ENCODE measurements at regions not wholly inside any gene's neighbourhood (a gene's known extent, or its start where the extent isn't known, plus 50 kb on each side); places are given as distances from the start of the nearest gene placed in this dataset.

GRCh38 chr5:89265511-89266179, 382.7 kb upstream of the MEF2C start:
- H3K9ac ChIP-seq (ENCODE audit: low read depth, low read length, poor library complexity) = no peak overlapping the region
- no peaks in the 10 kb centered on the region for H3K4me1 ChIP-seq (ENCODE audit: control insufficient read depth in 2 of 2, insufficient read depth in 1 of 2, low read depth in 1 of 2, low read length in 2 of 2)
- no peak overlapping the region for H4K91ac ChIP-seq (ENCODE audit: low read depth, low read length, poor library complexity)
- no peaks in the 10 kb centered on the region for H3K27me3 ChIP-seq (ENCODE audit: control insufficient read depth in 3 of 3, insufficient read depth in 3 of 3, low read depth in 1 of 3, low read length in 3 of 3)
- H2BK12ac ChIP-seq (ENCODE audit: low read length) = no peak overlapping the region
- H2BK5ac ChIP-seq (ENCODE audit: low read length) = no peak overlapping the region
- H2AFZ ChIP-seq (ENCODE audit: low read length) = no peak overlapping the region
- no peaks in the 10 kb centered on the region for H3K9me3 ChIP-seq (replicated peaks in 1 of 2; ENCODE audit: control insufficient read depth in 2 of 2, insufficient read depth in 1 of 2, low read depth in 1 of 2, low read length in 2 of 2)
- H3K23ac ChIP-seq (ENCODE audit: low read depth, low read length, poor library complexity) = no peak overlapping the region
- H3K18ac ChIP-seq (ENCODE audit: low read length) = no peak overlapping the region
- H3K79me1 ChIP-seq (ENCODE audit: low read depth, low read length) = no peaks in the 10 kb centered on the region
- H2AK5ac ChIP-seq (ENCODE audit: low read depth, low read length) = no peak overlapping the region
- no peak overlapping the region for H3K4me3 ChIP-seq (ENCODE audit: low read length in 2 of 2)
- H3K4me2 ChIP-seq (ENCODE audit: insufficient read depth, low read length, poor library complexity, severe bottlenecking) = no peak overlapping the region
- no peak for DNase-seq (ENCODE audit: low spot score)
- no peak overlapping the region for H3K4ac ChIP-seq (ENCODE audit: low read length)
- no peaks in the 10 kb centered on the region for H3K36me3 ChIP-seq (replicated peaks in 1 of 2; ENCODE audit: control insufficient read depth in 2 of 2, insufficient read depth in 2 of 2, low read length in 2 of 2)
- H2BK15ac ChIP-seq (ENCODE audit: low read length) = no peak overlapping the region
- no peak overlapping the region for H3K14ac ChIP-seq (ENCODE audit: low read length)
- WGBS, 2 donors (ENCODE audit: extremely low coverage in 2 of 2, insufficient read length in 2 of 2, insufficient replicate concordance in 1 of 2) = no CpG with 5 or more reads among the region's 5 CpGs
- H3K27ac ChIP-seq (replicated peaks; ENCODE audit: low read length) = no peak overlapping the region
- no peak overlapping the region for H4K8ac ChIP-seq (ENCODE audit: low read depth, low read length)
- H2BK120ac ChIP-seq (ENCODE audit: low read depth, low read length) = no peak overlapping the region

- Histone ChIP-seq H2BK12ac (ENCODE audit: low read length) (no peak overlapping the region), H3K27me3 (ENCODE audit: control insufficient read depth in 3 of 3, insufficient read depth in 3 of 3, low read depth in 1 of 3, low read length in 3 of 3) (no peaks in the 10 kb centered on the region), H4K8ac (ENCODE audit: low read depth, low read length) (no peak overlapping the region), H3K79me1 (ENCODE audit: low read depth, low read length) (no peaks in the 10 kb centered on the region), H3K4ac (ENCODE audit: low read length) (no peak overlapping the region), H4K91ac (ENCODE audit: low read depth, low read length, poor library complexity) (no peak overlapping the region), H3K27ac (replicated peaks; ENCODE audit: low read length) (no peak overlapping the region), H3K4me3 (ENCODE audit: low read length in 2 of 2) (no peak overlapping the region), H3K18ac (ENCODE audit: low read length) (no peak overlapping the region), H2AFZ (ENCODE audit: low read length) (no peak overlapping the region), H3K14ac (ENCODE audit: low read length) (no peak overlapping the region), H3K4me2 (ENCODE audit: insufficient read depth, low read length, poor library complexity, severe bottlenecking) (no peak overlapping the region), H3K9me3 (replicated peaks in 1 of 2; ENCODE audit: control insufficient read depth in 2 of 2, insufficient read depth in 1 of 2, low read depth in 1 of 2, low read length in 2 of 2) (no peaks in the 10 kb centered on the region), H2AK5ac (ENCODE audit: low read depth, low read length) (no peak overlapping the region), H3K36me3 (replicated peaks in 1 of 2; ENCODE audit: control insufficient read depth in 2 of 2, insufficient read depth in 2 of 2, low read length in 2 of 2) (no peaks in the 10 kb centered on the region), H2BK120ac (ENCODE audit: low read depth, low read length) (no peak overlapping the region), H3K4me1 (ENCODE audit: control insufficient read depth in 2 of 2, insufficient read depth in 1 of 2, low read depth in 1 of 2, low read length in 2 of 2) (no peaks in the 10 kb centered on the region), H2BK5ac (ENCODE audit: low read length) (no peak overlapping the region), H3K9ac (ENCODE audit: low read depth, low read length, poor library complexity) (no peak overlapping the region), H2BK15ac (ENCODE audit: low read length) (no peak overlapping the region), H3K23ac (ENCODE audit: low read depth, low read length, poor library complexity) (no peak overlapping the region)
- DNase-seq (ENCODE audit: low spot score) = no peak
- no CpG with 5 or more reads among the region's 1 CpG for WGBS, 2 donors (ENCODE audit: extremely low coverage in 2 of 2, insufficient read length in 2 of 2, insufficient replicate concordance in 1 of 2)
Measured at GRCh38 chr5:89263846-89264245, 380.9 kb upstream of the MEF2C start.

- H3K4ac ChIP-seq (ENCODE audit: low read length) = no peak overlapping the region
Measured at GRCh38 chr5:89262030-89262429, 379.0 kb upstream of the MEF2C start.

DNA sequence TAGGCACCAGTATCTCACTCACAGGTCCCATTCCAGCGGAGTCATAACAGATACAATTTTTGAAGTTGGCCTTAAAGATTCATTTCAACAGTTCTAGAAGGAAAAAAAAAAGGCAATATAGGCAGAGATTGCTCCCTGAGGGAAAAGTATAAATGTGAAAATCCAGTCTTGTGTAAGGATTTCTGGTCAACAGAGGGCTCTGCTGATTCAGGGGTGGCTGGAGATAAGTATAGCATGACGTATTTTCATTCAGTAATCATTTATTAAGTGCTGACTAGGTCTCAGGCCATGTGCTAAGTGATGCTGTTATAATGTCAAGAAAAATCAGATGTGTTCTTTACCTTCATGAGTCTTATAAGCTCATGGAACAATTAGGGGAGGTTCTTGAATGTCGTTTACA, 377.3 kb upstream of the MEF2C start:
- H3K4me2 ChIP-seq (ENCODE audit: insufficient read depth, low read length, poor library complexity, severe bottlenecking) = no peak overlapping the region
- H3K9ac ChIP-seq (ENCODE audit: low read depth, low read length, poor library complexity) = no peak overlapping the region
- H2BK12ac ChIP-seq (ENCODE audit: low read length) = no peak overlapping the region
- H3K23ac ChIP-seq (ENCODE audit: low read depth, low read length, poor library complexity) = no peak overlapping the region
- WGBS, 2 donors (ENCODE audit: extremely low coverage in 2 of 2, insufficient read length in 2 of 2, insufficient replicate concordance in 1 of 2) = no CpG with 5 or more reads among the region's 3 CpGs
- H3K9me3 ChIP-seq (replicated peaks in 1 of 2; ENCODE audit: control insufficient read depth in 2 of 2, insufficient read depth in 1 of 2, low read depth in 1 of 2, low read length in 2 of 2) = peaks cover 0 to 6% of the 10 kb centered on the region in 2 donors
- no peak overlapping the region for H4K91ac ChIP-seq (ENCODE audit: low read depth, low read length, poor library complexity)
- H3K36me3 ChIP-seq (replicated peaks in 1 of 2; ENCODE audit: control insufficient read depth in 2 of 2, insufficient read depth in 2 of 2, low read length in 2 of 2) = no peaks in the 10 kb centered on the region
- H2AFZ ChIP-seq (ENCODE audit: low read length) = no peak overlapping the region
- H3K79me1 ChIP-seq (ENCODE audit: low read depth, low read length) = no peaks in the 10 kb centered on the region
- no peak overlapping the region for H3K4ac ChIP-seq (ENCODE audit: low read length)
- H3K4me3 ChIP-seq (ENCODE audit: low read length in 2 of 2) = no peak overlapping the region
- H4K8ac ChIP-seq (ENCODE audit: low read depth, low read length) = no peak overlapping the region
- no peak overlapping the region for H3K14ac ChIP-seq (ENCODE audit: low read length)
- no peak overlapping the region for H3K18ac ChIP-seq (ENCODE audit: low read length)
- H3K27ac ChIP-seq (replicated peaks; ENCODE audit: low read length) = no peak overlapping the region
- H2BK120ac ChIP-seq (ENCODE audit: low read depth, low read length) = no peak overlapping the region
- no peak overlapping the region for H2BK5ac ChIP-seq (ENCODE audit: low read length)
- no peaks in the 10 kb centered on the region for H3K27me3 ChIP-seq (ENCODE audit: control insufficient read depth in 3 of 3, insufficient read depth in 3 of 3, low read depth in 1 of 3, low read length in 3 of 3)
- no peak overlapping the region for H2BK15ac ChIP-seq (ENCODE audit: low read length)
- no peak overlapping the region for H2AK5ac ChIP-seq (ENCODE audit: low read depth, low read length)
- H3K4me1 ChIP-seq (ENCODE audit: control insufficient read depth in 2 of 2, insufficient read depth in 1 of 2, low read depth in 1 of 2, low read length in 2 of 2) = peaks cover 0 to 2% of the 10 kb centered on the region in 2 donors
- DNase-seq (ENCODE audit: low spot score) = no peak

More at GRCh38 chr5:89262030-89262429, 379.0 kb upstream of the MEF2C start:
- Histone ChIP-seq H2BK120ac (ENCODE audit: low read depth, low read length) (no peak overlapping the region), H3K23ac (ENCODE audit: low read depth, low read length, poor library complexity) (no peak overlapping the region), H3K9ac (ENCODE audit: low read depth, low read length, poor library complexity) (no peak overlapping the region), H2AFZ (ENCODE audit: low read length) (no peak overlapping the region), H3K14ac (ENCODE audit: low read length) (no peak overlapping the region), H4K91ac (ENCODE audit: low read depth, low read length, poor library complexity) (no peak overlapping the region), H3K27ac (replicated peaks; ENCODE audit: low read length) (no peak overlapping the region), H2BK15ac (ENCODE audit: low read length) (no peak overlapping the region), H3K4me1 (ENCODE audit: control insufficient read depth in 2 of 2, insufficient read depth in 1 of 2, low read depth in 1 of 2, low read length in 2 of 2) (no peaks in the 10 kb centered on the region), H2BK12ac (ENCODE audit: low read length) (no peak overlapping the region), H3K27me3 (ENCODE audit: control insufficient read depth in 3 of 3, insufficient read depth in 3 of 3, low read depth in 1 of 3, low read length in 3 of 3) (no peaks in the 10 kb centered on the region), H3K18ac (ENCODE audit: low read length) (no peak overlapping the region), H3K4me3 (ENCODE audit: low read length in 2 of 2) (no peak overlapping the region), H3K4me2 (ENCODE audit: insufficient read depth, low read length, poor library complexity, severe bottlenecking) (no peak overlapping the region), H2BK5ac (ENCODE audit: low read length) (no peak overlapping the region), H2AK5ac (ENCODE audit: low read depth, low read length) (no peak overlapping the region), H3K9me3 (replicated peaks in 1 of 2; ENCODE audit: control insufficient read depth in 2 of 2, insufficient read depth in 1 of 2, low read depth in 1 of 2, low read length in 2 of 2) (no peaks in the 10 kb centered on the region), H4K8ac (ENCODE audit: low read depth, low read length) (no peak overlapping the region), H3K79me1 (ENCODE audit: low read depth, low read length) (no peaks in the 10 kb centered on the region), H3K36me3 (replicated peaks in 1 of 2; ENCODE audit: control insufficient read depth in 2 of 2, insufficient read depth in 2 of 2, low read length in 2 of 2) (no peaks in the 10 kb centered on the region)
- no CpG with 5 or more reads among the region's 4 CpGs for WGBS, 2 donors (ENCODE audit: extremely low coverage in 2 of 2, insufficient read length in 2 of 2, insufficient replicate concordance in 1 of 2)
- DNase-seq (ENCODE audit: low spot score) = no peak

Data from neuronal stem cell (in vitro differentiated cells).